ENCODE measurements at regions not wholly inside any gene's neighbourhood (a gene's known extent, or its start where the extent isn't known, plus 50 kb on each side); places are given as distances from the start of the nearest gene placed in this dataset.

GRCh38 chr12:11524446-11524845 is 125.0 kb upstream of the ETV6 start:
- H3K9me3 ChIP-seq (ENCODE audit: control insufficient read depth in 2 of 3, insufficient read depth in 1 of 3, low read length in 3 of 3), result no peaks in the 10 kb centered on the region
- TF ChIP-seq, protein P1, sequence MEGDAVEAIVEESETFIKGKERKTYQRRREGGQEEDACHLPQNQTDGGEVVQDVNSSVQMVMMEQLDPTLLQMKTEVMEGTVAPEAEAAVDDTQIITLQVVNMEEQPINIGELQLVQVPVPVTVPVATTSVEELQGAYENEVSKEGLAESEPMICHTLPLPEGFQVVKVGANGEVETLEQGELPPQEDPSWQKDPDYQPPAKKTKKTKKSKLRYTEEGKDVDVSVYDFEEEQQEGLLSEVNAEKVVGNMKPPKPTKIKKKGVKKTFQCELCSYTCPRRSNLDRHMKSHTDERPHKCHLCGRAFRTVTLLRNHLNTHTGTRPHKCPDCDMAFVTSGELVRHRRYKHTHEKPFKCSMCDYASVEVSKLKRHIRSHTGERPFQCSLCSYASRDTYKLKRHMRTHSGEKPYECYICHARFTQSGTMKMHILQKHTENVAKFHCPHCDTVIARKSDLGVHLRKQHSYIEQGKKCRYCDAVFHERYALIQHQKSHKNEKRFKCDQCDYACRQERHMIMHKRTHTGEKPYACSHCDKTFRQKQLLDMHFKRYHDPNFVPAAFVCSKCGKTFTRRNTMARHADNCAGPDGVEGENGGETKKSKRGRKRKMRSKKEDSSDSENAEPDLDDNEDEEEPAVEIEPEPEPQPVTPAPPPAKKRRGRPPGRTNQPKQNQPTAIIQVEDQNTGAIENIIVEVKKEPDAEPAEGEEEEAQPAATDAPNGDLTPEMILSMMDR (IDR thresholded peaks at IDR 0.05; ENCODE audit: borderline replicate concordance, extremely low read depth, insufficient read depth), result no peak
- no peaks in the 10 kb centered on the region for H3K36me3 ChIP-seq (ENCODE audit: control insufficient read depth in 2 of 3, insufficient read depth in 3 of 3, low read length in 3 of 3)
- no peak overlapping the region for H3K9ac ChIP-seq (ENCODE audit: low read length in 3 of 3)
- DNase-seq (no peak), FAIRE-seq (no peak)
- H3K27ac ChIP-seq (ENCODE audit: low read depth in 2 of 2, low read length in 2 of 2), result no peak overlapping the region
- H3K27me3 ChIP-seq (ENCODE audit: control insufficient read depth, insufficient read depth, low read length), result no peaks in the 10 kb centered on the region
- H3K4me3 ChIP-seq (ENCODE audit: low read length in 3 of 3), result no peak overlapping the region
- H3K4me1 ChIP-seq (ENCODE audit: control insufficient read depth in 2 of 3, insufficient read depth in 2 of 3, low read depth in 1 of 3, low read length in 3 of 3), result no peaks in the 10 kb centered on the region
- intact Hi-C loops (cut with DNase I), result no loop called here

DNA sequence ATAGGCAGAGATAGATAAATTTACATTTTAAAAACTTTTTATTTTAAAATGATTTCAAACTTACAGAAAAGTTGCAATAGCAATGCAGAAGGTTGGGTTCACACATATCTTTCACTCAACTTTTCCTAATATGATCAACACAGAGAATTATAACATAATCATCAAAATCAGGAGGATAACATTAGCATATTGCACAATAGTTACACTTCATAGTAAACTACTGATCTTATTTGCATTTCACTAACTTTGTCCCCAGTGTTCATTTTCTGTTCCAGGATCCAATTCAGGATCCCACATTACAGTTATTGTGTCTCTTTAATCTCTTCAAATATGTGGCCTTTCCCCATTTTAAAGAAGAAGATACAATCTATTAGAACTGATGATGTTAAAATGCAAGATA is 115.4 kb upstream of the ETV6 start:
- Histone ChIP-seq H3K27ac (ENCODE audit: low read depth in 2 of 2, low read length in 2 of 2) (no peak overlapping the region), H3K9me3 (ENCODE audit: control insufficient read depth in 2 of 3, insufficient read depth in 1 of 3, low read length in 3 of 3) (no peaks in the 10 kb centered on the region), H3K36me3 (ENCODE audit: control insufficient read depth in 2 of 3, insufficient read depth in 3 of 3, low read length in 3 of 3) (no peaks in the 10 kb centered on the region), H3K4me1 (ENCODE audit: control insufficient read depth in 2 of 3, insufficient read depth in 2 of 3, low read depth in 1 of 3, low read length in 3 of 3) (no peaks in the 10 kb centered on the region), H3K4me3 (ENCODE audit: low read length in 3 of 3) (no peak overlapping the region), H3K9ac (ENCODE audit: low read length in 3 of 3) (no peak overlapping the region), H3K27me3 (ENCODE audit: control insufficient read depth, insufficient read depth, low read length) (no peaks in the 10 kb centered on the region)
- no peak for FAIRE-seq
- TF ChIP-seq, protein P1 (IDR thresholded peaks at IDR 0.05; ENCODE audit: borderline replicate concordance, extremely low read depth, insufficient read depth), result no peak
- no peak for DNase-seq
- intact Hi-C loops (cut with DNase I), result no loop called here

- no peaks in the 10 kb centered on the region for H3K36me3 ChIP-seq (ENCODE audit: control insufficient read depth in 2 of 3, insufficient read depth in 3 of 3, low read length in 3 of 3)
- H3K4me3 ChIP-seq (ENCODE audit: low read length in 3 of 3), result no peak overlapping the region
- no peaks in the 10 kb centered on the region for H3K9me3 ChIP-seq (ENCODE audit: control insufficient read depth in 2 of 3, insufficient read depth in 1 of 3, low read length in 3 of 3)
- FAIRE-seq (no peak), DNase-seq (no peak)
- H3K27me3 ChIP-seq (ENCODE audit: control insufficient read depth, insufficient read depth, low read length), result no peaks in the 10 kb centered on the region
- TF ChIP-seq, protein P1 (IDR thresholded peaks at IDR 0.05; ENCODE audit: borderline replicate concordance, extremely low read depth, insufficient read depth), result no peak
- H3K27ac ChIP-seq (ENCODE audit: low read depth in 2 of 2, low read length in 2 of 2), result no peak overlapping the region
- intact Hi-C loops (cut with DNase I), result no loop called here
- no peak overlapping the region for H3K9ac ChIP-seq (ENCODE audit: low read length in 3 of 3)
- H3K4me1 ChIP-seq (ENCODE audit: control insufficient read depth in 2 of 3, insufficient read depth in 2 of 3, low read depth in 1 of 3, low read length in 3 of 3), result no peaks in the 10 kb centered on the region
Measured at GRCh38 chr12:11535127-11535526, 114.3 kb upstream of the ETV6 start.

GRCh38 chr12:11539156-11539555 is 110.3 kb upstream of the ETV6 start:
- Histone ChIP-seq H3K4me3 (ENCODE audit: low read length in 3 of 3) (no peak overlapping the region), H3K9me3 (ENCODE audit: control insufficient read depth in 2 of 3, insufficient read depth in 1 of 3, low read length in 3 of 3) (no peaks in the 10 kb centered on the region), H3K4me1 (ENCODE audit: control insufficient read depth in 2 of 3, insufficient read depth in 2 of 3, low read depth in 1 of 3, low read length in 3 of 3) (no peaks in the 10 kb centered on the region), H3K27ac (ENCODE audit: low read depth in 2 of 2, low read length in 2 of 2) (no peak overlapping the region), H3K36me3 (ENCODE audit: control insufficient read depth in 2 of 3, insufficient read depth in 3 of 3, low read length in 3 of 3) (no peaks in the 10 kb centered on the region), H3K9ac (ENCODE audit: low read length in 3 of 3) (no peak overlapping the region), H3K27me3 (ENCODE audit: control insufficient read depth, insufficient read depth, low read length) (no peaks in the 10 kb centered on the region)
- FAIRE-seq, result no peak
- intact Hi-C loops (cut with DNase I), result no loop called here
- TF ChIP-seq, protein P1 (IDR thresholded peaks at IDR 0.05; ENCODE audit: borderline replicate concordance, extremely low read depth, insufficient read depth), result no peak
- DNase-seq, result no peak
